ENCODE measurements at regions not wholly inside any gene's neighbourhood (a gene's known extent, or its start where the extent isn't known, plus 50 kb on each side); places are given as distances from the start of the nearest gene placed in this dataset.

GRCh38 chr5:153039501-153039900 is 451.0 kb upstream of the GRIA1 start:
- Mint-ChIP-seq H3K27ac (no peak overlapping the region), H3K4me3 (no peak overlapping the region), H3K9me3 (peaks cover 2% of the 10 kb centered on the region), H3K4me1 (no peaks in the 10 kb centered on the region), H3K36me3 (ENCODE audit: low read depth) (no peaks in the 10 kb centered on the region), H3K27me3 (ENCODE audit: insufficient read depth) (no peaks in the 10 kb centered on the region)
- Histone ChIP-seq H3K9me3 (ENCODE audit: control insufficient read depth, low read length) (peaks cover 14% of the 10 kb centered on the region), H3K4me1 (ENCODE audit: control insufficient read depth, insufficient read depth, low read length) (no peaks in the 10 kb centered on the region), H3K4me3 (ENCODE audit: low read length) (no peak overlapping the region), H3K27me3 (ENCODE audit: control insufficient read depth, insufficient read depth, low read length, poor library complexity, severe bottlenecking) (no peaks in the 10 kb centered on the region), H3K27ac (ENCODE audit: low read depth, low read length) (no peak overlapping the region), H3K36me3 (ENCODE audit: control insufficient read depth, insufficient read depth, low read length) (no peaks in the 10 kb centered on the region), H3K9ac (ENCODE audit: extremely low read depth, low read length, poor library complexity, severe bottlenecking) (no peak overlapping the region)
- no peak for DNase-seq
- WGBS, 2 experiments (ENCODE audit: insufficient coverage in 1 of 2, insufficient read length in 1 of 2): 93 to 100% methylated on average over 1 to 3 of the region's 3 CpGs
- TF ChIP-seq, protein P1, sequence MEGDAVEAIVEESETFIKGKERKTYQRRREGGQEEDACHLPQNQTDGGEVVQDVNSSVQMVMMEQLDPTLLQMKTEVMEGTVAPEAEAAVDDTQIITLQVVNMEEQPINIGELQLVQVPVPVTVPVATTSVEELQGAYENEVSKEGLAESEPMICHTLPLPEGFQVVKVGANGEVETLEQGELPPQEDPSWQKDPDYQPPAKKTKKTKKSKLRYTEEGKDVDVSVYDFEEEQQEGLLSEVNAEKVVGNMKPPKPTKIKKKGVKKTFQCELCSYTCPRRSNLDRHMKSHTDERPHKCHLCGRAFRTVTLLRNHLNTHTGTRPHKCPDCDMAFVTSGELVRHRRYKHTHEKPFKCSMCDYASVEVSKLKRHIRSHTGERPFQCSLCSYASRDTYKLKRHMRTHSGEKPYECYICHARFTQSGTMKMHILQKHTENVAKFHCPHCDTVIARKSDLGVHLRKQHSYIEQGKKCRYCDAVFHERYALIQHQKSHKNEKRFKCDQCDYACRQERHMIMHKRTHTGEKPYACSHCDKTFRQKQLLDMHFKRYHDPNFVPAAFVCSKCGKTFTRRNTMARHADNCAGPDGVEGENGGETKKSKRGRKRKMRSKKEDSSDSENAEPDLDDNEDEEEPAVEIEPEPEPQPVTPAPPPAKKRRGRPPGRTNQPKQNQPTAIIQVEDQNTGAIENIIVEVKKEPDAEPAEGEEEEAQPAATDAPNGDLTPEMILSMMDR (conservative IDR thresholded peaks at IDR 0.05): no peak

- H3K36me3 Mint-ChIP-seq (ENCODE audit: low read depth): no peaks in the 10 kb centered on the region
- Histone ChIP-seq H3K4me1 (ENCODE audit: control insufficient read depth, insufficient read depth, low read length) (no peaks in the 10 kb centered on the region), H3K4me3 (ENCODE audit: low read length) (no peak overlapping the region), H3K9me3 (ENCODE audit: control insufficient read depth, low read length) (peaks cover 24% of the 10 kb centered on the region), H3K9ac (ENCODE audit: extremely low read depth, low read length, poor library complexity, severe bottlenecking) (no peak overlapping the region), H3K27me3 (ENCODE audit: control insufficient read depth, insufficient read depth, low read length, poor library complexity, severe bottlenecking) (no peaks in the 10 kb centered on the region), H3K36me3 (ENCODE audit: control insufficient read depth, insufficient read depth, low read length) (peaks cover 4% of the 10 kb centered on the region), H3K27ac (ENCODE audit: low read depth, low read length) (no peak overlapping the region)
- H3K27ac Mint-ChIP-seq: no peak overlapping the region
- 83 to 93% methylated on average over 1 of the region's 1 CpG for WGBS, 2 experiments (ENCODE audit: insufficient coverage in 1 of 2, insufficient read length in 1 of 2)
- no peaks in the 10 kb centered on the region for H3K27me3 Mint-ChIP-seq (ENCODE audit: insufficient read depth)
- TF ChIP-seq, protein P1 (conservative IDR thresholded peaks at IDR 0.05): no peak
- no peak overlapping the region for H3K4me3 Mint-ChIP-seq
- H3K4me1 Mint-ChIP-seq: peaks cover 1% of the 10 kb centered on the region
- DNase-seq: no peak
- H3K9me3 Mint-ChIP-seq: peaks cover 9% of the 10 kb centered on the region
Observed at GRCh38 chr5:153043886-153044285, 446.6 kb upstream of the GRIA1 start.

DNA sequence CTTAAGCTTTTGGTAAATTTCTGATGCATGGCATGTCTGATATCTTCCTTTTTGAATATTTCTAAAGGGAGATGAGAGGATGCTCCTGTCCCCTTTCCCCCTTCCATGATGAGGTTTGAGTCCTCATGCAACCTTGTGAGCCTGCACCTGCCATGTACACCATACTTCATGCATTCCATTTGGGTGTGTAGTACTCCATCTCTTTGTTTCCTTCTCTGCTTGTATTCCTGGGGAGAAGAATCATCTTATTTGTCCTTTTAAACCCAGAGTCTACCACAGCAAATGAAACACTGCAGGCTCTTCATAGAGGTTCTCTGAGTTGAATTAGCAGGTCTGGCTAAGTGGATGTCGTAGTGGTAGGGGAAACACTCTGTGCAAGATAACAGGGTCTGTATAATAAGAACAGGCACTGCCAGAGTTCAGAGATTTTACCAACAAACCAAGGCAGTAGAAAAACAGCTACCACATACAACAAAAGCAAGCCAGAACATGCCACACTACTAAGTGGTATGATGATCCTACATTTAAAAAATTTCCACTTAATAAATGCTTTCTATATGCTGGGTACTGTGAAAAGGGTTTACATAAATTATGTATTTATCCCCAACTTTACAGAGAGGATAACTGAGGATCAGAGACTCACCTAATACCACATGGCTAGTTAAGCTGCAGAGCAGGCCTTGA is 439.8 kb upstream of the GRIA1 start:
- H3K9me3 Mint-ChIP-seq: peaks cover 18% of the 10 kb centered on the region

More for the DNA sequence above, 439.8 kb upstream of the GRIA1 start:
- TF ChIP-seq, protein P1 (conservative IDR thresholded peaks at IDR 0.05): no peak
- WGBS, 2 experiments (ENCODE audit: insufficient coverage in 1 of 2, insufficient read length in 1 of 2): 85% methylated on average over 1 of the region's 1 CpG; no CpG with 5 or more reads in 1 of the 2 experiments
- Histone ChIP-seq H3K27ac (ENCODE audit: low read depth, low read length) (no peak overlapping the region), H3K36me3 (ENCODE audit: control insufficient read depth, insufficient read depth, low read length) (peaks cover 4% of the 10 kb centered on the region), H3K4me3 (ENCODE audit: low read length) (peak overlapping the region; percentile 1), H3K9me3 (ENCODE audit: control insufficient read depth, low read length) (peaks cover 38% of the 10 kb centered on the region), H3K9ac (ENCODE audit: extremely low read depth, low read length, poor library complexity, severe bottlenecking) (no peak overlapping the region), H3K4me1 (ENCODE audit: control insufficient read depth, insufficient read depth, low read length) (no peaks in the 10 kb centered on the region), H3K27me3 (ENCODE audit: control insufficient read depth, insufficient read depth, low read length, poor library complexity, severe bottlenecking) (no peaks in the 10 kb centered on the region)
- H3K27me3 Mint-ChIP-seq (ENCODE audit: insufficient read depth): peaks cover 1% of the 10 kb centered on the region
- H3K36me3 Mint-ChIP-seq (ENCODE audit: low read depth): no peaks in the 10 kb centered on the region
- H3K4me1 Mint-ChIP-seq: peaks cover 6% of the 10 kb centered on the region
- H3K27ac Mint-ChIP-seq: no peak overlapping the region
- H3K4me3 Mint-ChIP-seq: no peak overlapping the region
- no peak for DNase-seq

Measured in endodermal cell (in vitro differentiated cells).